22Rv1 (cell line): ENCODE measurements at regions not wholly inside any gene's neighbourhood (a gene's known extent, or its start where the extent isn't known, plus 50 kb on each side); places are given as distances from the start of the nearest gene placed in this dataset.

ENCODE experiments used
- H3K27ac ChIP-seq: fragments of 450-650 bp; 2 replicates; pipeline ENCODE4 v1.5.1; 2017
- ZFX ChIP-seq: fragments of 450-650 bp; IDR thresholded peaks from 2 replicates; pipeline ENCODE4 v1.6.1; 2017; ENCODE audit warnings: antibody characterized with exemption, borderline replicate concordance
- TF ChIP-seq, protein P1 (sequence below): fragments of 450-650 bp; IDR thresholded peaks from 2 replicates; pipeline ENCODE4 v1.5.1; 2017; ENCODE audit warnings: mild to moderate bottlenecking

DNA sequence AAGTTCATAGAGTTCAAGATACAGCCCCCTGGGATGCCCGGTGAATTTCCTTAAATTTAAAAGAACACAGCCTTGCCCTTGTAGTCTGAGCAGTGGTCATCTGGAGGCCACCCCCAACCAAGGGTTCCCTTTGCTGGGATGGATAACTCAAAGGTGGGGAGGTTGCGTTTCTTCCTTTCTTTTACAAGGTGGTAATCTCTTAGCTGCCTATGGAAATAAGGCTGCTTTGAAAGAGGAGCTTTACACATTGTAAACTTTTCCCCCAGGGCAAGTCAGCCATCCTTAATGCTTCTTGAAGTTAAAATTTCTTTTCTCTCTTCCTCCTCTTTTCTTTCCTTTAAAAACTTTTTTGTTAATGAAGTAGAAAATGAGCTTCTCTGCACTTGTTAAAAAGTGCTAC is 71.2 kb upstream of the PRDM1 start:
- no peak overlapping the region for H3K27ac ChIP-seq
- no peak for TF ChIP-seq ZFX
- TF ChIP-seq, protein P1, sequence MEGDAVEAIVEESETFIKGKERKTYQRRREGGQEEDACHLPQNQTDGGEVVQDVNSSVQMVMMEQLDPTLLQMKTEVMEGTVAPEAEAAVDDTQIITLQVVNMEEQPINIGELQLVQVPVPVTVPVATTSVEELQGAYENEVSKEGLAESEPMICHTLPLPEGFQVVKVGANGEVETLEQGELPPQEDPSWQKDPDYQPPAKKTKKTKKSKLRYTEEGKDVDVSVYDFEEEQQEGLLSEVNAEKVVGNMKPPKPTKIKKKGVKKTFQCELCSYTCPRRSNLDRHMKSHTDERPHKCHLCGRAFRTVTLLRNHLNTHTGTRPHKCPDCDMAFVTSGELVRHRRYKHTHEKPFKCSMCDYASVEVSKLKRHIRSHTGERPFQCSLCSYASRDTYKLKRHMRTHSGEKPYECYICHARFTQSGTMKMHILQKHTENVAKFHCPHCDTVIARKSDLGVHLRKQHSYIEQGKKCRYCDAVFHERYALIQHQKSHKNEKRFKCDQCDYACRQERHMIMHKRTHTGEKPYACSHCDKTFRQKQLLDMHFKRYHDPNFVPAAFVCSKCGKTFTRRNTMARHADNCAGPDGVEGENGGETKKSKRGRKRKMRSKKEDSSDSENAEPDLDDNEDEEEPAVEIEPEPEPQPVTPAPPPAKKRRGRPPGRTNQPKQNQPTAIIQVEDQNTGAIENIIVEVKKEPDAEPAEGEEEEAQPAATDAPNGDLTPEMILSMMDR = no peak

DNA sequence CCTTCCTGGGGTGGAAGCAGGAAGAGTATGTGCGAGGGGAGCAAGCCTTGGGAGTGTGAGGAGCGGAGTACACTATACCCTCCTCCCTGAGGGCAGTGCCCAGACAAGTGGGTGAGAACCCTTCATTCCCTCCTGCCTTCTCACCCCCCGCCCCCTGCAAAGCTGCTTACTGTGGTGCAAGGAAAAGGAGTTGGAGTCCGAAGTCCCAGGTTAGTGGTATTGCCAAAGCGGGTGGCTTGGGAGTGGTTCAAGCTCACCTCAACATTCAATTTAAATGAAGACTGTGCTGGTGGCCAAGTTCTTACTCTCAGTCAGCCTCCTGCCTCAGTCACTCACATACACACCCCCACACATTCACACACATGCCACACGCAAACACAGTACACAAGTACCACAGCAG is 74.7 kb upstream of the PRDM1 start:
- H3K27ac ChIP-seq = no peak overlapping the region
- TF ChIP-seq ZFX = no peak
- TF ChIP-seq, protein P1 = no peak

DNA sequence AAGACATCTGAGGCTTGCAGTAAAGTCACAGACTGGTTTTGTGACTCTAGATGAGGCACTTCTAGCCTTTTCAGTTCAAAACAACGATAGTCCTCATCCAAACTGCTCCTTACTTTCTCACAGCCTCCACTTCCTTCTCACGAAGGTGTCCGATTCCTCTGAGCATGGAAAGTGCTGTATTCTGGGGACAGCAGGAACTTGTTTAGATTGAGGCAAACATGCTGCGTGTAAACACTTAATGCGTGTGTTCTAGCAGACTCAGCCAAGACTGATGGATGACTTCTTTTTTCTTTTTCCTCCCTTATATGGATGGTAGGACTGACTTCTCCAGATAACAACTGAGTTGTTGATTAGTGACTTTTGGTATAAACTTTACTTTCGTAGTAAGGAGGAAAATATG is 80.2 kb upstream of the PRDM1 start:
- no peak overlapping the region for H3K27ac ChIP-seq
- TF ChIP-seq, protein P1 = no peak
- no peak for TF ChIP-seq ZFX

DNA sequence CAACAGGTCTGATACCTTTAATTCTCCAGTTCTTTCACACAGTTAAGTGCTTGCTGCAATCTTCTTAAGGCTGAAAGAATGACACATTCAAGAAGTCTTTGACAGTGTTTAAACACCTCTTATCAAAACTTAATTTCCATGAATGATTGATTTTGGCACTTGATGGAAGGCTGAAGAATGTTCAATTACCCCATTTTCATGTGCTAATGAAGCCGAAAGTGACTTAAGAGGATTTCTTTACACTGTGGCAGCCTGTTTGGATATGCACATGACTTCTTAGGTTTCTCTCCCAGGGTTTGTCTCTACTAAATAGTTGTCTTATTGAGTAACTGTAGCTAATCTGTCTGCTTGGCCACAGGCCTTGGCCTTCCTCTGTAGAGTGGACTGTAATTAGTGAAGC is 81.1 kb upstream of the PRDM1 start:
- TF ChIP-seq, protein P1 = no peak
- TF ChIP-seq ZFX = no peak
- H3K27ac ChIP-seq = no peak overlapping the region

DNA sequence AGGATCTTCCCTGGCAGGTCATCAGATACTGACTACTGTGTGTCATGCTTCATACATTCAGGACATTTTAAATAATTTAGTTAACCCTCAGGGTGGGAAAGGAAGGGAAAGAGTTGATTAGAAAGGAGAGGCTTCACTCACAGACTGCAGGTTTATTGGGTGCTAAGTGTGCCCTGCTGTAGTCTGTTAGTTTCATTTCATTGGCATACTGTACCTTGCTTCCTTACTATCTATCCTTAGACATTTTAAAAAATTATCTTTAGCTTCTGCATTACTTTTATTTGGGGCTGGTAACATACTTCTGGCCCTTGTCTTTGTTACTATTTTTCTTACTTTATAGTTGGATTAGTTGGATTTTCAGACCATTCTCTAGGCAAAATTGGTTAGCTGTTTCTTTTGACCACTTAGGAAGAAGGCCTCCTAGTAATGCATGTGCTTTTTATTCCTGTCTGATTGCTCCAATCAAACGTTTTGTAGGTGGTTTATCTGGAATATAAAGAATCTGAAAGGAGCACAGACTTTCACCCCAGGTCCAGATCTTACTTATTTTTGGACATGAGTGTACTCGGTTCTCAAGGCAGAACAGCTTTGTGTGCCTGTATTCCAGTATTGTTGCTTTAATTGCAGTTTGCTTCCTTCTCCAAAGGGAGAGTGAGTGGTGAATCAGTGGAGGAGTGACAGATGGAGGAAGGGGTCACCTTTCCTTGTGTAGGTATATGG is 82.7 kb upstream of the PRDM1 start:
- TF ChIP-seq ZFX = no peak
- TF ChIP-seq, protein P1 = no peak
- no peak overlapping the region for H3K27ac ChIP-seq

DNA sequence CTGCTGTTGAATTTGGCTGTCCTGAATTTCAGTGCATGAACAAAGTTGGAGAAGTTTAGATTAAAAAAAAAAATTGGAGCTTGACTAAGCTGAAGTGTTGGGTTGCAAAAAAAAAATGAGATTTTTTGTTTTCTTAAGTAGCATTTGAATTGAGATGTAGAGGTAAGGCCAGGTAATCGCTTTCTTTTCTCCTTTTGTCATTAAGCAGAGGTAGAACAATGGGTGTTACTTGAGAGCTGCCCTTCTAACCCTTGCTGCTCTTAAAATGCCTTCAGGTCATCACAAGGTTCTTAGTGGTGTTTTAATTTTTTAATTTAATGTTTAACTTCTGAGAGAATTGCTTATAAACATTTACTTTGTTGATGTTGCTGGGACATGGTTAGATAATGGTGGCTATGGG is 84.1 kb upstream of the PRDM1 start:
- H3K27ac ChIP-seq = no peak overlapping the region
- TF ChIP-seq ZFX = no peak

DNA sequence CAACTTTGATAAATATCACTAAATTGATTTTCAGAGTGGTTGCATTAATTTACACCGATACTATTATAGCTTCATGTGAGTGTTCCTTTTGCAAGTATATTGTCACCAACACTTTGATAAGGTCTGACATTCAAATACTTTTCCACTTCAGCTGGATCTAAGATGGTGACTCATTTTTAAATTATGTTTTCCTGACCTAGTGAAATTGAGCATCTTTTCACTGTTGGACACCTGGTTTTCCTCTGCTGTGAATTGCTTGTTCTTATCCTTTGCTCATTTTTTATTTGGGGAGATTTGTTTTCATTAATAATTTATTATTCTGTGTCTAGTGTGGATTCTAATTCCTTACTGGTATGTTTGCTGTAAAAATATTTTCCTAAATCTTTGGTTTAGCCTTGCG is 85.2 kb upstream of the PRDM1 start:
- TF ChIP-seq, protein P1 = no peak
- no peak for TF ChIP-seq ZFX
- no peak overlapping the region for H3K27ac ChIP-seq

DNA sequence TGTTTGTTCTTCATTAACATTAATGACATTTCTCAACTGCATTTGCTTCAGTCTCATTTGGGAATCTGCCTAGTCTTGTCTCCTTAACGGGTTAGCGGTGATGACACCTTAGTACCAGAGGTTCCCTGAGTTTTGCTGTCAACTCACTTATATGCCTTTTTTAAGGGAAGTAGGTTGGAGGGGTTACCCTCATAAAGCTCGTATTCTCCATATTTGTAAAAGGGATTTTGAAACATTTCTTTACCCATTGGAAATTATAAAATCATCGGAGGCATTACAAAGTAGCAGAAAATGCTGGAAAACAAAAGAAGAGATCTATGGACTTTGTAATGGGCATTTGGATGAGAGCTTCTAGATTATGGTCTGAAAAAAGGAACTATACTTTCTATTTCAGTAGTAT is 88.7 kb upstream of the PRDM1 start:
- TF ChIP-seq, protein P1 = no peak
- no peak for TF ChIP-seq ZFX
- no peak overlapping the region for H3K27ac ChIP-seq
